Ammon's horn (tissue), 1 donor: ENCODE measurements at regions not wholly inside any gene's neighbourhood (a gene's known extent, or its start where the extent isn't known, plus 50 kb on each side); places are given as distances from the start of the nearest gene placed in this dataset.

Source experiments
- DNase-seq: peaks from one replicate; pipeline ENCODE4 v3.0.0-alpha.2; 2016; ENCODE audit warnings: low spot score

- DNase-seq, result no peak
These were observed 183.3 kb upstream of the DOK6 start for GRCh38 chr18:69217196-69218000.

- DNase-seq, result no peak
These were observed 180.2 kb upstream of the DOK6 start for GRCh38 chr18:69220529-69220928.

- DNase-seq, result no peak
These were observed 178.6 kb upstream of the DOK6 start for GRCh38 chr18:69222089-69222488.

- DNase-seq, result no peak
These were observed 173.7 kb upstream of the DOK6 start for GRCh38 chr18:69226971-69227370.

GRCh38 chr18:69230204-69230603, 170.5 kb upstream of the DOK6 start:
- DNase-seq, result no peak

GRCh38 chr18:69233465-69234054, 167.1 kb upstream of the DOK6 start:
- no peak for DNase-seq

- DNase-seq, result no peak
These were observed 160.6 kb upstream of the DOK6 start for GRCh38 chr18:69239849-69240674.

GRCh38 chr18:69246027-69246426, 154.7 kb upstream of the DOK6 start:
- no peak for DNase-seq

GRCh38 chr18:69250305-69251151, 150.2 kb upstream of the DOK6 start:
- DNase-seq, result peak; percentile 59

GRCh38 chr18:69257861-69258458, 142.7 kb upstream of the DOK6 start:
- DNase-seq, result no peak

- DNase-seq, result no peak
These were observed 141.4 kb upstream of the DOK6 start for GRCh38 chr18:69259282-69259681.

- DNase-seq, result no peak
These were observed 139.3 kb upstream of the DOK6 start for GRCh38 chr18:69261406-69261805.

GRCh38 chr18:69265656-69266055, 135.0 kb upstream of the DOK6 start:
- no peak for DNase-seq

GRCh38 chr18:69267895-69268294, 132.8 kb upstream of the DOK6 start:
- no peak for DNase-seq

- no peak for DNase-seq
These were observed 118.3 kb upstream of the DOK6 start for GRCh38 chr18:69282371-69282770.

GRCh38 chr18:69291044-69291443, 109.6 kb upstream of the DOK6 start:
- DNase-seq, result no peak

GRCh38 chr18:69291755-69292154, 108.9 kb upstream of the DOK6 start:
- no peak for DNase-seq

GRCh38 chr18:69300185-69300584, 100.5 kb upstream of the DOK6 start:
- no peak for DNase-seq

- DNase-seq, result no peak
These were observed 92.1 kb upstream of the DOK6 start for GRCh38 chr18:69308619-69309018.

GRCh38 chr18:69326094-69326493, 74.6 kb upstream of the DOK6 start:
- DNase-seq, result no peak

- no peak for DNase-seq
These were observed 72.6 kb upstream of the DOK6 start for GRCh38 chr18:69328086-69328485.
